ENCODE measurements at regions not wholly inside any gene's neighbourhood (a gene's known extent, or its start where the extent isn't known, plus 50 kb on each side); places are given as distances from the start of the nearest gene placed in this dataset.
A peak's percentile ranks its signal among the peaks of the same experiment; 100 is the strongest.

DNA sequence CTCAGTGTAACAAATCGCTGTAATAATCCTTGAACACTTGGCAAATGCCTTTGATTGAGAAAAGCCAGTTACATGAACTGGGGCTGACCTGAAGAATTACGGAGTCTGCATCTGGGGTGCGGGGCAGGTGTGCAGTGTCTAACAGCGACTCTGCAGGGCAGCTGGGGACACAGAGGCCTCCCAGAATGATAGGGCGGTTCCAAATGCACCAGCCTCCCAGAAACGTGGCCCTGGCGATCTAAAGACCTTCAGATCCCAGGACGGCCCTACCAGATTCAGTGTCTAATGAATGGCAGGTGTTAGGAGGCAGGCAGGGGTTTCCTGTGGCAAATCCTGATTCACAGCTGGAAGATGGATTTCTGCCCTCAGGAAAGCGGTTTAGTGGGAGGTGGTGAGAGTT, 100.5 kb upstream of the RGMA start:
- WGBS: 34% methylated on average over 9 of the region's 9 CpGs
- no peaks in the 10 kb centered on the region for H3K9me3 ChIP-seq (ENCODE audit: control insufficient read depth, low read length)
- H3K27me3 ChIP-seq (ENCODE audit: control insufficient read depth, insufficient read depth): no peaks in the 10 kb centered on the region
- ATAC-seq (no peak), DNase-seq (no peak)
- H3K4me3 ChIP-seq (ENCODE audit: low read length): no peak overlapping the region
- intact Hi-C loops (cut with DNase I): no loop called here
- no peak overlapping the region for H3K27ac ChIP-seq (ENCODE audit: low read length)
- H3K4me1 ChIP-seq (ENCODE audit: control insufficient read depth, insufficient read depth, low read length): no peaks in the 10 kb centered on the region

GRCh38 chr15:93188236-93188635, 99.2 kb upstream of the RGMA start:
- WGBS: 78% methylated on average over 3 of the region's 3 CpGs
- intact Hi-C loops (cut with DNase I): no loop called here
- Histone ChIP-seq H3K4me3 (ENCODE audit: low read length) (no peak overlapping the region), H3K9me3 (ENCODE audit: control insufficient read depth, low read length) (no peaks in the 10 kb centered on the region), H3K27ac (ENCODE audit: low read length) (no peak overlapping the region), H3K27me3 (ENCODE audit: control insufficient read depth, insufficient read depth) (no peaks in the 10 kb centered on the region), H3K4me1 (ENCODE audit: control insufficient read depth, insufficient read depth, low read length) (no peaks in the 10 kb centered on the region)
- ATAC-seq (no peak), DNase-seq (no peak)

- 60% methylated on average over 3 of the region's 3 CpGs for WGBS
- Histone ChIP-seq H3K27me3 (ENCODE audit: control insufficient read depth, insufficient read depth) (no peaks in the 10 kb centered on the region), H3K4me3 (ENCODE audit: low read length) (no peak overlapping the region), H3K27ac (ENCODE audit: low read length) (no peak overlapping the region), H3K9me3 (ENCODE audit: control insufficient read depth, low read length) (no peaks in the 10 kb centered on the region), H3K4me1 (ENCODE audit: control insufficient read depth, insufficient read depth, low read length) (no peaks in the 10 kb centered on the region)
- intact Hi-C loops (cut with DNase I): no loop called here
- no peak for ATAC-seq
- no peak for DNase-seq
Observed at GRCh38 chr15:93185796-93186195, 96.8 kb upstream of the RGMA start.

GRCh38 chr15:93182703-93183205, 93.7 kb upstream of the RGMA start:
- no peak for DNase-seq
- ATAC-seq: no peak
- Histone ChIP-seq H3K4me1 (ENCODE audit: control insufficient read depth, insufficient read depth, low read length) (no peaks in the 10 kb centered on the region), H3K9me3 (ENCODE audit: control insufficient read depth, low read length) (no peaks in the 10 kb centered on the region), H3K4me3 (ENCODE audit: low read length) (no peak overlapping the region), H3K27ac (ENCODE audit: low read length) (no peak overlapping the region), H3K27me3 (ENCODE audit: control insufficient read depth, insufficient read depth) (no peaks in the 10 kb centered on the region)
- intact Hi-C loops (cut with DNase I): no loop called here
- WGBS: 75% methylated on average over 8 of the region's 8 CpGs

DNA sequence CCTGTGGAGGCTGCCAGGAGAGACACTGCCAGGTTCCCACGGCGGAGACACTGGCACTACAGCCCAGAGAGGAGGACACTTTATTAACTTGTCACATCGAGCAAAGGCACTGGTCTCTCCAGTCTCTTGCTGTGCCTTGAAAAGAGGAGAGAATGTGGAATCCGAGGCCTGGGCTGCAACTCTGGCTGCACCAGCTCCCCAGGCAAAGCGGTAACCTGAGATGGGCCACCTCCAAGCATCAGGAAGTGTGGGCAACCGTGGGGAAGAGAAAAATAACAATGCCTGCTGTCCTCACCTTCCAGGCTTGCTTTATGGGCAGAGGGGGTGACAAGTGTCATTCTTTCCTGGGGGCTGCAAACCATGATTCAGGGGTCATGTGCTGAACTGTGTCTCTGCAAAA, 91.6 kb upstream of the RGMA start:
- Histone ChIP-seq H3K27me3 (ENCODE audit: control insufficient read depth, insufficient read depth) (no peaks in the 10 kb centered on the region), H3K27ac (ENCODE audit: low read length) (no peak overlapping the region), H3K9me3 (ENCODE audit: control insufficient read depth, low read length) (no peaks in the 10 kb centered on the region), H3K4me3 (ENCODE audit: low read length) (no peak overlapping the region), H3K4me1 (ENCODE audit: control insufficient read depth, insufficient read depth, low read length) (no peaks in the 10 kb centered on the region)
- DNase-seq: no peak
- intact Hi-C loops (cut with DNase I): no loop called here
- no peak for ATAC-seq
- 65% methylated on average over 6 of the region's 6 CpGs for WGBS

DNA sequence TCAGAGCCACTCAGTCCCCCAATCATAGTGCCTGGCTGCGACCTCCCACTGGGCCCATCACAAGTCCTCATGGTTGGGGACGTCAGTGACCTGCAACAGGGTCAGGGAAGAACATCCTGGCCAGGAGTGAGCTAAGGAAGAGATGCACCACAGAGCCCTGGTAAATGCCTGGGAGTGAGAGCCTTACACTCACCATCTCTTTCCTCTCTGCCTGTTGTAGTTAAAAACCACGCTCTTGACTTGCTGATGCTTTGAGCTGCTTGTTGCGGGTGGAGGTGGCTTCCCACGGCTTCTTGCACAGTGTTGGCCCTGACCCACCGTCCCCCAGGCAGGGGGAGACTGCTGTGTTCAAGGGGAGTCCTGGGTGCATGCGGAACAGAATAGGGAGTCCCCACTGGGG, 91.1 kb upstream of the RGMA start:
- H3K4me3 ChIP-seq (ENCODE audit: low read length): no peak overlapping the region
- H3K27me3 ChIP-seq (ENCODE audit: control insufficient read depth, insufficient read depth): no peaks in the 10 kb centered on the region
- no peak for ATAC-seq
- H3K4me1 ChIP-seq (ENCODE audit: control insufficient read depth, insufficient read depth, low read length): no peaks in the 10 kb centered on the region
- 81% methylated on average over 7 of the region's 7 CpGs for WGBS
- no peak overlapping the region for H3K27ac ChIP-seq (ENCODE audit: low read length)
- intact Hi-C loops (cut with DNase I): no loop called here
- no peaks in the 10 kb centered on the region for H3K9me3 ChIP-seq (ENCODE audit: control insufficient read depth, low read length)
- DNase-seq: no peak

DNA sequence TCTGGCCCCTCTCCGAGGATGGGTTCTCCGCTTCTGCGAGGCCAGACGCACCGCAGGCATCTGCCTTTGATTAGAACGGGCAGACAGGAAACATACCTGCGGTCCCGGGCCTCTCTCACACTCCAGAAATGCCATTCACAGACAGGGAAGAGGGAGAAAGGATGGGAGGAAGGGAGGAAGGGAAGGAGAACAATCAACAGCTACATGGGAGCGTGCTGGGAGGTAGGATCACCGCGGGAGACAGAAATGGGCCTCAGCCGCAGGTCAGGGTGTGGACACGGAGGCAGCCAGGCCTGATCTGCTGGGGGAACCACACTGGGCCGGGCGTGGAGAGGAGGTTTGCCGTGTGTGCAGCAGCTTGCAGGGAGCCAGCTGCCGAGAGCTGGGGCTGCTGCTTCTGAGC, 90.7 kb upstream of the RGMA start:
- WGBS: 49% methylated on average over 17 of the region's 17 CpGs
- ATAC-seq: no peak
- Histone ChIP-seq H3K27me3 (ENCODE audit: control insufficient read depth, insufficient read depth) (no peaks in the 10 kb centered on the region), H3K4me1 (ENCODE audit: control insufficient read depth, insufficient read depth, low read length) (no peaks in the 10 kb centered on the region), H3K4me3 (ENCODE audit: low read length) (no peak overlapping the region), H3K27ac (ENCODE audit: low read length) (no peak overlapping the region), H3K9me3 (ENCODE audit: control insufficient read depth, low read length) (no peaks in the 10 kb centered on the region)
- intact Hi-C loops (cut with DNase I): no loop called here
- DNase-seq: no peak

GRCh38 chr15:93179072-93179471, 90.1 kb upstream of the RGMA start:
- ATAC-seq (peak; percentile 48 to 53), DNase-seq (peak; percentile 37 to 76 (median 69))
- no peak overlapping the region for H3K27ac ChIP-seq (ENCODE audit: low read length)
- no peaks in the 10 kb centered on the region for H3K9me3 ChIP-seq (ENCODE audit: control insufficient read depth, low read length)
- 45% methylated on average over 15 of the region's 15 CpGs for WGBS
- intact Hi-C loops (cut with DNase I): no loop called here
- H3K27me3 ChIP-seq (ENCODE audit: control insufficient read depth, insufficient read depth): no peaks in the 10 kb centered on the region
- H3K4me3 ChIP-seq (ENCODE audit: low read length): no peak overlapping the region
- no peaks in the 10 kb centered on the region for H3K4me1 ChIP-seq (ENCODE audit: control insufficient read depth, insufficient read depth, low read length)

GRCh38 chr15:93178371-93178770, 89.4 kb upstream of the RGMA start:
- no peaks in the 10 kb centered on the region for H3K9me3 ChIP-seq (ENCODE audit: control insufficient read depth, low read length)
- no peak overlapping the region for H3K4me3 ChIP-seq (ENCODE audit: low read length)
- no peaks in the 10 kb centered on the region for H3K4me1 ChIP-seq (ENCODE audit: control insufficient read depth, insufficient read depth, low read length)
- no peaks in the 10 kb centered on the region for H3K27me3 ChIP-seq (ENCODE audit: control insufficient read depth, insufficient read depth)
- DNase-seq: no peak
- H3K27ac ChIP-seq (ENCODE audit: low read length): no peak overlapping the region
- ATAC-seq: no peak
- WGBS: 89% methylated on average over 8 of the region's 8 CpGs
- intact Hi-C loops (cut with DNase I): no loop called here

GRCh38 chr15:93176065-93176464, 87.1 kb upstream of the RGMA start:
- no peaks in the 10 kb centered on the region for H3K27me3 ChIP-seq (ENCODE audit: control insufficient read depth, insufficient read depth)
- H3K4me1 ChIP-seq (ENCODE audit: control insufficient read depth, insufficient read depth, low read length): no peaks in the 10 kb centered on the region
- 79% methylated on average over 4 of the region's 4 CpGs for WGBS
- no peaks in the 10 kb centered on the region for H3K9me3 ChIP-seq (ENCODE audit: control insufficient read depth, low read length)
- ATAC-seq (no peak), DNase-seq (no peak)
- H3K27ac ChIP-seq (ENCODE audit: low read length): no peak overlapping the region
- no peak overlapping the region for H3K4me3 ChIP-seq (ENCODE audit: low read length)
- intact Hi-C loops (cut with DNase I): no loop called here

GRCh38 chr15:93174836-93175235, 85.8 kb upstream of the RGMA start:
- WGBS: 64% methylated on average over 2 of the region's 2 CpGs
- no peak overlapping the region for H3K27ac ChIP-seq (ENCODE audit: low read length)

GRCh38 chr15:93173369-93173768, 84.4 kb upstream of the RGMA start:
- Histone ChIP-seq H3K4me1 (ENCODE audit: control insufficient read depth, insufficient read depth, low read length) (no peaks in the 10 kb centered on the region), H3K4me3 (ENCODE audit: low read length) (no peak overlapping the region), H3K9me3 (ENCODE audit: control insufficient read depth, low read length) (no peaks in the 10 kb centered on the region), H3K27me3 (ENCODE audit: control insufficient read depth, insufficient read depth) (no peaks in the 10 kb centered on the region), H3K27ac (ENCODE audit: low read length) (no peak overlapping the region)
- ATAC-seq: no peak
- no peak for DNase-seq
- intact Hi-C loops (cut with DNase I): no loop called here
- WGBS: 61% methylated on average over 3 of the region's 3 CpGs

More at GRCh38 chr15:93174836-93175235, 85.8 kb upstream of the RGMA start:
- intact Hi-C loops (cut with DNase I): no loop called here
- Histone ChIP-seq H3K9me3 (ENCODE audit: control insufficient read depth, low read length) (no peaks in the 10 kb centered on the region), H3K4me3 (ENCODE audit: low read length) (no peak overlapping the region), H3K4me1 (ENCODE audit: control insufficient read depth, insufficient read depth, low read length) (no peaks in the 10 kb centered on the region), H3K27me3 (ENCODE audit: control insufficient read depth, insufficient read depth) (no peaks in the 10 kb centered on the region)
- ATAC-seq (no peak), DNase-seq (no peak)
